Activated naive CD4-positive, alpha-beta T cell treated with anti-CD3 and anti-CD28 coated beads, Interleukin-2, amount 50 U/mL, for 24 hours (primary cell): ENCODE measurements at regions not wholly inside any gene's neighbourhood (a gene's known extent, or its start where the extent isn't known, plus 50 kb on each side); places are given as distances from the start of the nearest gene placed in this dataset.
"Not testable (repeated sequence)": the region's sequence is repeated elsewhere in the genome, so short reads cannot be mapped to it uniquely, and the experiment has no call there.

Source experiments
- H3K27ac Mint-ChIP-seq: one replicate; pipeline ENCODE4 v1.8.0; 2021; ENCODE audit warnings: mild to moderate bottlenecking, mixed read lengths
- H3K27me3 Mint-ChIP-seq: one replicate; pipeline ENCODE4 v1.8.0; 2021; ENCODE audit warnings: mixed read lengths
- H3K36me3 Mint-ChIP-seq: one replicate; pipeline ENCODE4 v1.8.0; 2021; ENCODE audit warnings: mixed read lengths
- H3K4me1 Mint-ChIP-seq: one replicate; pipeline ENCODE4 v1.8.0; 2021; ENCODE audit warnings: mixed read lengths
- H3K4me3 Mint-ChIP-seq: one replicate; pipeline ENCODE4 v1.8.0; 2021; ENCODE audit warnings: mild to moderate bottlenecking, mixed read lengths
- H3K9me3 Mint-ChIP-seq: one replicate; pipeline ENCODE4 v1.8.0; 2021; ENCODE audit warnings: mixed read lengths

- H3K9me3 Mint-ChIP-seq = peaks cover 4% of the 10 kb centered on the region
- H3K27me3 Mint-ChIP-seq = no peaks in the 10 kb centered on the region
- no peak overlapping the region for H3K4me3 Mint-ChIP-seq
- no peaks in the 10 kb centered on the region for H3K4me1 Mint-ChIP-seq
- H3K27ac Mint-ChIP-seq = no peak overlapping the region
- H3K36me3 Mint-ChIP-seq = no peaks in the 10 kb centered on the region
Observed at GRCh38 chr2:142665241-142665640, 212.2 kb upstream of the KYNU start.

GRCh38 chr2:142650601-142651000, 226.9 kb upstream of the KYNU start:
- Mint-ChIP-seq H3K36me3 (no peaks in the 10 kb centered on the region), H3K27me3 (no peaks in the 10 kb centered on the region), H3K4me3 (no peak overlapping the region), H3K9me3 (peaks cover 5% of the 10 kb centered on the region), H3K4me1 (no peaks in the 10 kb centered on the region), H3K27ac (no peak overlapping the region)

DNA sequence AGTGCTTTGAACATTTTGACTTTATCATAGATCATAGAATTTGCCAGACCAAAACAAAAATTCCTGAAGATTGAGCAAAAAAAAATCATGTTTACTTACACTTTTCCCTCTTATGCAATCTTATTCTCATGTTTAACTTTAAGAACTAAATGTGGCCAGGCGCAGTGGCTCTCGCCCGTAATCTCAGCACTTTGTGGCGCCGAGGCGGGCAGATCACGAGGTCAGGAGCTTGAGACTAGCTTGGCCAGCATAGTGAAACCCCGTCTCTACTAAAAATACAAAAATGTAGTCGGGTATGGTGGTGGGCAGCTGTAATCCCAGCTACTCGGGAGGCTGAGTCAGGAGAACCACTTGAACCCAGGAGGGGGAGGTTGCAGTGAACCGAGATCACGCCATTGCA, 227.9 kb upstream of the KYNU start:
- H3K4me3 Mint-ChIP-seq = no peak overlapping the region
- no peaks in the 10 kb centered on the region for H3K4me1 Mint-ChIP-seq
- no peaks in the 10 kb centered on the region for H3K27me3 Mint-ChIP-seq
- H3K27ac Mint-ChIP-seq = no peak overlapping the region
- peaks cover 5% of the 10 kb centered on the region for H3K9me3 Mint-ChIP-seq
- H3K36me3 Mint-ChIP-seq = no peaks in the 10 kb centered on the region

- H3K4me1 Mint-ChIP-seq = no peaks in the 10 kb centered on the region
- no peak overlapping the region for H3K4me3 Mint-ChIP-seq
- no peaks in the 10 kb centered on the region for H3K36me3 Mint-ChIP-seq
- H3K27me3 Mint-ChIP-seq = no peaks in the 10 kb centered on the region
- no peak overlapping the region for H3K27ac Mint-ChIP-seq
- peaks cover 5% of the 10 kb centered on the region for H3K9me3 Mint-ChIP-seq
Observed at GRCh38 chr2:142642650-142643049, 234.8 kb upstream of the KYNU start.

DNA sequence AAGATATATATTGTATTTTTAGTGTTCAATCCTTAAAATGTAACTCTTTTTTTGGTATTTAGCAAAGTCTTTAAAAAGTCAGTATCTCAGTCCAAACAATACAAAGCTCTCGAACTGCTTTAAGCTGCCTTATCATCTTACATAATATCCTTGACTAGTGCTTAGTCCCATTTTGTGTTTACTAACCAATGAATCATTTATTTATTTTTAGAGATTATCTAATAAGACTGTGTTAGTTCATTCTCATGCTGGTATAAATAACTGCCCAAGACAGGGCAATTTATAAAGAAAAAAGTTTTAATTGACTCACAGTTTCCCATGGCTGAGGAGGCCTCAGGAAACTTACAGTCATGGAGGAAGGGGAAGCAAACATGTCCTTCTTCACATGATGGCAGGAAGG, 248.3 kb upstream of the KYNU start:
- no peaks in the 10 kb centered on the region for H3K27me3 Mint-ChIP-seq
- no peaks in the 10 kb centered on the region for H3K36me3 Mint-ChIP-seq
- no peaks in the 10 kb centered on the region for H3K4me1 Mint-ChIP-seq
- peaks cover 6% of the 10 kb centered on the region for H3K9me3 Mint-ChIP-seq
- H3K27ac Mint-ChIP-seq = no peak overlapping the region
- H3K4me3 Mint-ChIP-seq = no peak overlapping the region

GRCh38 chr2:142621287-142621686, 256.2 kb upstream of the KYNU start:
- no peaks in the 10 kb centered on the region for H3K9me3 Mint-ChIP-seq

GRCh38 chr2:142617461-142617860, 260.0 kb upstream of the KYNU start:
- Mint-ChIP-seq H3K36me3 (no peaks in the 10 kb centered on the region), H3K27ac (no peak overlapping the region), H3K4me3 (no peak overlapping the region), H3K27me3 (no peaks in the 10 kb centered on the region), H3K9me3 (no peaks in the 10 kb centered on the region), H3K4me1 (no peaks in the 10 kb centered on the region)

More at GRCh38 chr2:142621287-142621686, 256.2 kb upstream of the KYNU start:
- no peaks in the 10 kb centered on the region for H3K36me3 Mint-ChIP-seq
- H3K4me1 Mint-ChIP-seq = no peaks in the 10 kb centered on the region
- no peak overlapping the region for H3K4me3 Mint-ChIP-seq
- no peak overlapping the region for H3K27ac Mint-ChIP-seq
- no peaks in the 10 kb centered on the region for H3K27me3 Mint-ChIP-seq

- Mint-ChIP-seq H3K36me3 (no peaks in the 10 kb centered on the region), H3K9me3 (no peaks in the 10 kb centered on the region), H3K4me1 (no peaks in the 10 kb centered on the region), H3K4me3 (no peak overlapping the region), H3K27me3 (no peaks in the 10 kb centered on the region), H3K27ac (no peak overlapping the region)
Observed at GRCh38 chr2:142615876-142616275, 261.6 kb upstream of the KYNU start.

GRCh38 chr2:142613193-142613592, 264.3 kb upstream of the KYNU start:
- not testable (repeated sequence) for H3K36me3 Mint-ChIP-seq, H3K27me3 Mint-ChIP-seq, H3K4me3 Mint-ChIP-seq, H3K9me3 Mint-ChIP-seq, H3K27ac Mint-ChIP-seq, H3K4me1 Mint-ChIP-seq

DNA sequence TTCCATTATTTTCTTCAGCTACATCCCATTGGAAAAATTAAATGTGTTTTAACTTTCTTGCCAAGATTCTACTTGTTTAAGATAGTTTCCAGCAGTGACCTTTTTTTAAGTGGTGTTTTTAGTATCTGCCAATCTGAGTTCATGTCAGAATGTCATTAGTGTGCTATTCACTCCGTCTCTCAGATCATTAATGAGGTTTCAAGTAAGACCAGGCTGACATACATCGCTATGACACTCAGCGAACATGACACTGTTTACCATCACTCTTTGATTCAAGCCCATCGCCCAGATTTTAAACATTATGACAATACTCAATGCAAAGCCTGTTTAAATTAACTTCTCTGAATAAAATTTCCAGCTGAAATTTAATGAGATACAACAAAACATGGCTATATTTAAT, 272.0 kb upstream of the KYNU start:
- Mint-ChIP-seq H3K4me3 (no peak overlapping the region), H3K36me3 (no peaks in the 10 kb centered on the region), H3K27ac (no peak overlapping the region), H3K9me3 (no peaks in the 10 kb centered on the region), H3K27me3 (no peaks in the 10 kb centered on the region), H3K4me1 (no peaks in the 10 kb centered on the region)

GRCh38 chr2:142603759-142604158, 273.7 kb upstream of the KYNU start:
- H3K27ac Mint-ChIP-seq = no peak overlapping the region
- H3K4me1 Mint-ChIP-seq = no peaks in the 10 kb centered on the region
- H3K4me3 Mint-ChIP-seq = no peak overlapping the region
- H3K36me3 Mint-ChIP-seq = no peaks in the 10 kb centered on the region
- H3K9me3 Mint-ChIP-seq = no peaks in the 10 kb centered on the region
- no peaks in the 10 kb centered on the region for H3K27me3 Mint-ChIP-seq

- H3K4me1 Mint-ChIP-seq = no peaks in the 10 kb centered on the region
- no peaks in the 10 kb centered on the region for H3K36me3 Mint-ChIP-seq
- H3K27me3 Mint-ChIP-seq = no peaks in the 10 kb centered on the region
- no peak overlapping the region for H3K27ac Mint-ChIP-seq
- no peak overlapping the region for H3K4me3 Mint-ChIP-seq
- H3K9me3 Mint-ChIP-seq = no peaks in the 10 kb centered on the region
Observed at GRCh38 chr2:142602418-142602989, 275.0 kb upstream of the KYNU start.

GRCh38 chr2:142601794-142602193, 275.7 kb upstream of the KYNU start:
- H3K27ac Mint-ChIP-seq = no peak overlapping the region
- H3K4me3 Mint-ChIP-seq = no peak overlapping the region
- no peaks in the 10 kb centered on the region for H3K9me3 Mint-ChIP-seq
- no peaks in the 10 kb centered on the region for H3K27me3 Mint-ChIP-seq
- H3K4me1 Mint-ChIP-seq = no peaks in the 10 kb centered on the region
- no peaks in the 10 kb centered on the region for H3K36me3 Mint-ChIP-seq

DNA sequence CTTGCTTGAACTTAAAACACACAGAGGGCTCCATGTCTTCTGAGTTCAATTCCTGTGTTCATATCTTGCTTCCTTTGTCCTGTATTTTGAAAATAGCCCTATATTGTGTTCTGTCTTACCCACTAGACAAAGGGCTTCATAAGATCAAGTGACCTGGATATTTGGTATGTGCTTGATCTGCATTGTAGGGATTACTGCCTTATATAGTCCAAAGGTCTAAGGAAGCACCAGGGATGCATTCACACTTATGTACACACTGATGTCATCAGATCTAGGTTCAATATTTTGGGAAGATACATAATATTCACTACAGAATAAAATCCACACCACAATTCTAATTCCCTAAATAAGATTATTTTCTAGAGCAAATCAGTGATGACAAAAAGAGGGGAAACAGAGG, 278.0 kb upstream of the KYNU start:
- Mint-ChIP-seq H3K27me3 (no peaks in the 10 kb centered on the region), H3K36me3 (no peaks in the 10 kb centered on the region), H3K27ac (no peak overlapping the region), H3K9me3 (no peaks in the 10 kb centered on the region), H3K4me1 (no peaks in the 10 kb centered on the region), H3K4me3 (no peak overlapping the region)

DNA sequence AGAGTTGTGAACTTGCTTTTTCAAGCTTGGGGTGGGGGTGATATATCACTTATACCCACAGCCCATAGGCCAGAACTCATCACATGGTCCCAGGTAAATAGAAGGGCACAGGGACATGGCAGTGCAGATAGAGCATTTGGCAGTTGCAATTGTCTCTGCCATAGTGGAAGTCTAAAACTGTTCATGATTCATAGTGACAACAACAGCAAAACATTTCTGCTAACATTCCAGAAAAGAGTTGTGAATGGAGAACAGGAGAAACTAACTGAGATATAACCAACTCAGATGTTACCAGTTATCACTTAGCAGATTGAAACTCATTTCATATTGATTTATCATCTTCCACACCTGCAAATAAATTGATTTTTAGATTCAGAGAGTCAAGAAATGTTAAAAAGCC, 278.6 kb upstream of the KYNU start:
- no peaks in the 10 kb centered on the region for H3K4me1 Mint-ChIP-seq
- no peak overlapping the region for H3K4me3 Mint-ChIP-seq
- no peak overlapping the region for H3K27ac Mint-ChIP-seq
- no peaks in the 10 kb centered on the region for H3K9me3 Mint-ChIP-seq
- no peaks in the 10 kb centered on the region for H3K36me3 Mint-ChIP-seq
- no peaks in the 10 kb centered on the region for H3K27me3 Mint-ChIP-seq

- H3K4me3 Mint-ChIP-seq = no peak overlapping the region
- no peak overlapping the region for H3K27ac Mint-ChIP-seq
- no peaks in the 10 kb centered on the region for H3K4me1 Mint-ChIP-seq
- no peaks in the 10 kb centered on the region for H3K9me3 Mint-ChIP-seq
- H3K36me3 Mint-ChIP-seq = no peaks in the 10 kb centered on the region
- H3K27me3 Mint-ChIP-seq = no peaks in the 10 kb centered on the region
Observed at GRCh38 chr2:142596334-142597088, 281.0 kb upstream of the KYNU start.

DNA sequence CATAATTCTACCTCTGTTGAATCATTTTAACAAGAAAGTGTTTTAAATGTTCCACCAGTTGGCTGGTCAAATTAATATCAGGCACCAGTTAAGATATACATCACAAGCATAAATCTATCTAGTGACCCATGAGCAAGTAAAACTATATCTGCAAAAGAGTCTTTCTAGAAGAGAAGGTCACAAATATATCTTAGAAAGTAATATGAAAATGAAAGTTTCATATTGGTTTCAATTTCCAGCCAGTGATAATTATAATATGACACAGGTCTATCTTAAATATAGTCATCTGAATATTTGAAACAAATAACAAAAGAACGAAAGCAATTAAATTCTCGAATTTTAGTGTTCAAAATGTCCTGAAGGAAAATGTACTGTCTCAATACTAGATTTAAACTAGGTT, 282.5 kb upstream of the KYNU start:
- H3K27ac Mint-ChIP-seq = no peak overlapping the region
- H3K4me1 Mint-ChIP-seq = no peaks in the 10 kb centered on the region
- H3K36me3 Mint-ChIP-seq = no peaks in the 10 kb centered on the region
- no peaks in the 10 kb centered on the region for H3K27me3 Mint-ChIP-seq
- H3K4me3 Mint-ChIP-seq = no peak overlapping the region
- H3K9me3 Mint-ChIP-seq = no peaks in the 10 kb centered on the region
